ENCODE measurements at regions not wholly inside any gene's neighbourhood (a gene's known extent, or its start where the extent isn't known, plus 50 kb on each side); places are given as distances from the start of the nearest gene placed in this dataset.

- TF ChIP-seq MAX (IDR thresholded peaks at IDR 0.05) (no peak), RXRA (IDR thresholded peaks at IDR 0.05) (no peak)
Measured at GRCh38 chr9:121569266-121569648, 69.6 kb upstream of the GGTA1 start (continued).

GRCh38 chr9:121572581-121572980, 72.9 kb upstream of the GGTA1 start:
- no peak for DNase-seq (ENCODE audit: low spot score)
- Histone ChIP-seq H3K9me3 (ENCODE audit: control insufficient read depth in 4 of 4, low read length in 3 of 4) (no peaks in the 10 kb centered on the region), H3K36me3 (ENCODE audit: control insufficient read depth in 4 of 4, insufficient read depth in 3 of 4, low read depth in 1 of 4, low read length in 3 of 4) (no peaks in the 10 kb centered on the region), H3K4me3 (ENCODE audit: low read depth in 1 of 3, low read length in 3 of 3) (no peak overlapping the region), H3K27me3 (ENCODE audit: control insufficient read depth in 4 of 4, insufficient read depth in 4 of 4, low read length in 3 of 4) (no peaks in the 10 kb centered on the region), H3K4me1 (ENCODE audit: control insufficient read depth in 4 of 4, insufficient read depth in 4 of 4, low read length in 3 of 4) (peaks cover 0 to 13% (median under 1%) of the 10 kb centered on the region in 4 donors), H3K9ac (ENCODE audit: low read depth in 1 of 2, low read length in 2 of 2) (no peak overlapping the region), H3K27ac (ENCODE audit: low read depth in 1 of 2, low read length in 2 of 2) (no peak overlapping the region)
- TF ChIP-seq TAF1 (conservative IDR thresholded peaks at IDR 0.05) (no peak), SP1 (IDR thresholded peaks at IDR 0.05) (no peak), REST (IDR thresholded peaks at IDR 0.05) (no peak), YY1 (IDR thresholded peaks at IDR 0.05) (no peak), ZBTB33 (IDR thresholded peaks at IDR 0.05) (no peak), RXRA (IDR thresholded peaks at IDR 0.05) (no peak), NR2F2 (IDR thresholded peaks at IDR 0.05) (no peak)
- WGBS, result 93% methylated on average over 7 of the region's 7 CpGs

- Histone ChIP-seq H3K27ac (ENCODE audit: low read depth in 1 of 2, low read length in 2 of 2) (no peak overlapping the region), H3K4me1 (ENCODE audit: control insufficient read depth in 4 of 4, insufficient read depth in 4 of 4, low read length in 3 of 4) (peaks cover 0 to 3% (median 0%) of the 10 kb centered on the region in 4 donors), H3K27me3 (ENCODE audit: control insufficient read depth in 4 of 4, insufficient read depth in 4 of 4, low read length in 3 of 4) (no peaks in the 10 kb centered on the region), H3K9ac (ENCODE audit: low read depth in 1 of 2, low read length in 2 of 2) (no peak overlapping the region), H3K9me3 (ENCODE audit: control insufficient read depth in 4 of 4, low read length in 3 of 4) (no peaks in the 10 kb centered on the region), H3K36me3 (ENCODE audit: control insufficient read depth in 4 of 4, insufficient read depth in 3 of 4, low read depth in 1 of 4, low read length in 3 of 4) (no peaks in the 10 kb centered on the region), H3K4me3 (ENCODE audit: low read depth in 1 of 3, low read length in 3 of 3) (no peak overlapping the region)
- WGBS, result 96% methylated on average over 10 of the region's 10 CpGs
- DNase-seq (ENCODE audit: low spot score), result no peak
- TF ChIP-seq JUND (IDR thresholded peaks at IDR 0.05) (no peak), HNF4A (conservative IDR thresholded peaks at IDR 0.05) (no peak), ZBTB33 (IDR thresholded peaks at IDR 0.05) (no peak), RXRA (IDR thresholded peaks at IDR 0.05) (no peak), YY1 (IDR thresholded peaks at IDR 0.05) (no peak), RAD21 (IDR thresholded peaks at IDR 0.05) (no peak), GABPA (IDR thresholded peaks at IDR 0.05 in 1 of 2, conservative IDR thresholded peaks at IDR 0.05 in 1 of 2) (no peak), REST (IDR thresholded peaks at IDR 0.05) (no peak), SP1 (IDR thresholded peaks at IDR 0.05) (no peak), HNF4G (IDR thresholded peaks at IDR 0.05) (no peak), MAX (IDR thresholded peaks at IDR 0.05) (no peak), FOXA1 (IDR thresholded peaks at IDR 0.05) (no peak), EGR1 (IDR thresholded peaks at IDR 0.05; ENCODE audit: low read depth in 2 of 2) (no peak), NR2F2 (IDR thresholded peaks at IDR 0.05) (no peak), ATF3 (IDR thresholded peaks at IDR 0.05) (no peak)
Measured at GRCh38 chr9:121573717-121574485, 74.3 kb upstream of the GGTA1 start.

Data from liver (tissue), 7 donors.